CD14-positive monocyte (primary cell): ENCODE measurements at regions not wholly inside any gene's neighbourhood (a gene's known extent, or its start where the extent isn't known, plus 50 kb on each side); places are given as distances from the start of the nearest gene placed in this dataset.

Experiments used
- DNase-seq, 3 donors: peaks; one replicate each; pipeline ENCODE4 v3.0.0-alpha.2; 2011 to 2022
- H2AFZ ChIP-seq: 2 replicates; pipeline ENCODE4 v1.6.0; 2012; ENCODE audit warnings: mild to moderate bottlenecking, low read depth, low read length, inconsistent platforms; ENCODE audit not compliant: insufficient read depth, poor library complexity, severe bottlenecking
- H3K27ac ChIP-seq, 2 donors: 1 replicate in 1 of 2; 2 replicates in 1 of 2; pipeline ENCODE4 v1.5.1; 2012 to 2013; ENCODE audit warnings: low read length in 2 of 2, control low read depth in 1 of 2, inconsistent platforms in 1 of 2, low read depth in 1 of 2, mild to moderate bottlenecking in 1 of 2
- H3K27me3 ChIP-seq, 2 donors: one replicate each; pipeline versions ENCODE4 v1.6.0 to v1.6.1; 2011 to 2013; ENCODE audit warnings: low read length in 2 of 2; ENCODE audit not compliant: control insufficient read depth in 2 of 2, insufficient read depth in 2 of 2
- H3K36me3 ChIP-seq, 2 donors: replicated peaks in 1 of 2; 1 replicate in 1 of 2; 2 replicates in 1 of 2; pipeline versions ENCODE4 v1.5.1 to v1.6.1; 2012 to 2013; ENCODE audit warnings: low read length in 2 of 2, control low read depth in 1 of 2, inconsistent platforms in 1 of 2, mild to moderate bottlenecking in 1 of 2; ENCODE audit not compliant: insufficient read depth in 2 of 2, control insufficient read depth in 1 of 2
- H3K4me1 ChIP-seq, 2 donors: 1 replicate in 1 of 2; 2 replicates in 1 of 2; pipeline versions ENCODE4 v1.5.1 to v1.6.1; 2012 to 2013; ENCODE audit warnings: low read length in 2 of 2, control low read depth in 1 of 2, inconsistent platforms in 1 of 2, mild to moderate bottlenecking in 1 of 2, moderate library complexity in 1 of 2; ENCODE audit not compliant: insufficient read depth in 2 of 2, control insufficient read depth in 1 of 2
- H3K4me2 ChIP-seq: replicated peaks from 2 replicates; pipeline ENCODE3; 2012; ENCODE audit warnings: low read length, moderate library complexity, mild to moderate bottlenecking; ENCODE audit not compliant: poor library complexity, severe bottlenecking; ENCODE audit errors: extremely low read depth
- H3K4me3 ChIP-seq, 3 experiments: fragments of 200-600 bp in 1 of 3; sonication (generic) in 1 of 3; replicated peaks in 1 of 3; 1 replicate in 2 of 3; 2 replicates in 1 of 3; pipeline ENCODE4 v1.5.1; 2011 to 2013; ENCODE audit warnings: low read length in 3 of 3, mild to moderate bottlenecking in 3 of 3, control low read depth in 2 of 3, low read depth in 2 of 3, inconsistent platforms in 1 of 3, moderate library complexity in 1 of 3
- H3K79me2 ChIP-seq: 2 replicates; pipeline ENCODE4 v1.6.0; 2012; ENCODE audit warnings: mild to moderate bottlenecking, control low read depth, inconsistent platforms, low read length, moderate library complexity; ENCODE audit not compliant: insufficient read depth
- H3K9ac ChIP-seq: 2 replicates; pipeline ENCODE4 v1.6.0; 2017; ENCODE audit warnings: low read length, mild to moderate bottlenecking; ENCODE audit not compliant: insufficient read depth, poor library complexity, severe bottlenecking
- H3K9me3 ChIP-seq, 2 donors: replicated peaks in 1 of 2; 1 replicate in 1 of 2; 2 replicates in 1 of 2; pipeline versions ENCODE4 v1.5.1 to v1.6.1; 2012 to 2013; ENCODE audit warnings: low read length in 2 of 2, control low read depth in 1 of 2; ENCODE audit not compliant: control insufficient read depth in 1 of 2, insufficient read depth in 1 of 2
- H4K20me1 ChIP-seq: 2 replicates; pipeline ENCODE4 v1.6.0; 2012; ENCODE audit warnings: mild to moderate bottlenecking, low read length, control low read depth, moderate library complexity; ENCODE audit not compliant: insufficient read depth
- H3K27ac Mint-ChIP-seq, 7 donors: one replicate each; pipeline ENCODE4 v1.8.0; 2020; ENCODE audit warnings: mild to moderate bottlenecking in 7 of 7, mixed read lengths in 7 of 7, moderate library complexity in 6 of 7, inconsistent platforms in 2 of 7
- H3K27me3 Mint-ChIP-seq, 3 donors: one replicate each; pipeline ENCODE4 v1.8.0; 2021 to 2022; ENCODE audit warnings: low read depth in 3 of 3, mild to moderate bottlenecking in 3 of 3, mixed read lengths in 3 of 3, moderate library complexity in 3 of 3, inconsistent platforms in 1 of 3
- H3K36me3 Mint-ChIP-seq, 2 donors: one replicate each; pipeline ENCODE4 v1.8.0; 2020; ENCODE audit warnings: mixed read lengths in 2 of 2, inconsistent platforms in 1 of 2, mild to moderate bottlenecking in 1 of 2
- H3K4me1 Mint-ChIP-seq: one replicate; pipeline ENCODE4 v1.8.0; 2020; ENCODE audit warnings: mild to moderate bottlenecking, mixed read lengths
- H3K4me3 Mint-ChIP-seq, 2 donors: one replicate each; pipeline ENCODE4 v1.8.0; 2020; ENCODE audit warnings: mild to moderate bottlenecking in 2 of 2, mixed read lengths in 2 of 2, moderate library complexity in 1 of 2
- H3K9me3 Mint-ChIP-seq, 7 donors: one replicate each; pipeline ENCODE4 v1.8.0; 2020 to 2022; ENCODE audit warnings: mixed read lengths in 7 of 7, mild to moderate bottlenecking in 6 of 7, moderate library complexity in 6 of 7, inconsistent platforms in 2 of 7
- CTCF ChIP-seq: fragments of 200-600 bp; IDR thresholded peaks from one replicate; pipeline ENCODE4 v1.8.0; 2022; ENCODE audit warnings: antibody characterized with exemption, mild to moderate bottlenecking
- WGBS: methylation state at CpG from one replicate; pipeline ENCODE4 v1.1.5; 2013; ENCODE audit warnings: missing lambda C conversion rate; ENCODE audit not compliant: insufficient coverage; 5-methylcytosine and 5-hydroxymethylcytosine counted together
- intact Hi-C, 2 donors: fragments of 100-400 bp; cut with micrococcal nuclease; formaldehyde crosslinking; loops; one replicate each; pipeline versions ENCODE4 v1.15.0 to v1.15.1; 2023

GRCh38 chr1:103211073-103211472, 102.8 kb upstream of the COL11A1 start:
- no peaks in the 10 kb centered on the region for H3K4me1 ChIP-seq
- H3K4me1 Mint-ChIP-seq, result no peaks in the 10 kb centered on the region
- no peaks in the 10 kb centered on the region for H3K9me3 Mint-ChIP-seq
- H2AFZ ChIP-seq, result no peak overlapping the region
- no peaks in the 10 kb centered on the region for H3K79me2 ChIP-seq
- intact Hi-C loops, result no loop called here
- H3K36me3 ChIP-seq, result no peaks in the 10 kb centered on the region
- H3K27me3 Mint-ChIP-seq, result no peaks in the 10 kb centered on the region
- no peak for TF ChIP-seq CTCF
- no peaks in the 10 kb centered on the region for H4K20me1 ChIP-seq
- H3K9ac ChIP-seq, result no peak overlapping the region
- no CpG with 5 or more reads among the region's 1 CpG for WGBS
- H3K27ac Mint-ChIP-seq, result no peak overlapping the region
- H3K4me3 Mint-ChIP-seq, result no peak overlapping the region
- no peak overlapping the region for H3K4me3 ChIP-seq
- no peak for DNase-seq
- H3K36me3 Mint-ChIP-seq, result no peaks in the 10 kb centered on the region
- no peaks in the 10 kb centered on the region for H3K27me3 ChIP-seq
- no peak overlapping the region for H3K4me2 ChIP-seq
- no peak overlapping the region for H3K27ac ChIP-seq
- no peaks in the 10 kb centered on the region for H3K9me3 ChIP-seq

- Histone ChIP-seq H3K9ac (no peak overlapping the region), H3K4me3 (no peak overlapping the region), H3K9me3 (no peaks in the 10 kb centered on the region), H3K27ac (no peak overlapping the region), H4K20me1 (no peaks in the 10 kb centered on the region), H3K36me3 (no peaks in the 10 kb centered on the region), H2AFZ (no peak overlapping the region), H3K27me3 (no peaks in the 10 kb centered on the region), H3K79me2 (no peaks in the 10 kb centered on the region), H3K4me2 (no peak overlapping the region), H3K4me1 (no peaks in the 10 kb centered on the region)
- H3K27me3 Mint-ChIP-seq, result no peaks in the 10 kb centered on the region
- intact Hi-C loops, result no loop called here
- no peak for DNase-seq
- TF ChIP-seq CTCF, result no peak
- no peaks in the 10 kb centered on the region for H3K4me1 Mint-ChIP-seq
- no peak overlapping the region for H3K4me3 Mint-ChIP-seq
- no peak overlapping the region for H3K27ac Mint-ChIP-seq
- no peaks in the 10 kb centered on the region for H3K36me3 Mint-ChIP-seq
- 86% methylated on average over 1 of the region's 2 CpGs for WGBS
- no peaks in the 10 kb centered on the region for H3K9me3 Mint-ChIP-seq
Measured at GRCh38 chr1:103208844-103209243, 100.5 kb upstream of the COL11A1 start.
